GM23338 (cell line): ENCODE measurements at regions not wholly inside any gene's neighbourhood (a gene's known extent, or its start where the extent isn't known, plus 50 kb on each side); places are given as distances from the start of the nearest gene placed in this dataset.

Experiments used
- ATAC-seq: fragments of 200-7000 bp; cut with Tn5 transposase; 3 replicates; pipeline ENCODE4 v1.9.1; 2020
- DNase-seq: peaks from one replicate; pipeline ENCODE4 v3.0.0-alpha.2; 2015; ENCODE audit warnings: low spot score
- H2AFZ ChIP-seq: fragments of 200-600 bp; sonication (generic); 2 replicates; pipeline ENCODE4 v1.8.0; 2016; ENCODE audit warnings: antibody characterized with exemption, mild to moderate bottlenecking, moderate library complexity
- H3F3A ChIP-seq: fragments of 200-600 bp; sonication (generic); replicated peaks from 2 replicates; pipeline ENCODE4 v1.8.0; 2017; ENCODE audit warnings: antibody characterized with exemption, mixed run types, low read depth
- H3K27ac ChIP-seq: fragments of 200-600 bp; sonication (generic); 2 replicates; pipeline ENCODE4 v1.6.1; 2016; ENCODE audit warnings: low read depth
- H3K27me3 ChIP-seq: fragments of 200-600 bp; sonication (generic); 2 replicates; pipeline ENCODE4 v1.8.0; 2016; ENCODE audit warnings: mild to moderate bottlenecking, mixed run types, moderate library complexity; ENCODE audit not compliant: insufficient read depth
- H3K36me3 ChIP-seq: fragments of 200-600 bp; sonication (generic); 2 replicates; pipeline ENCODE4 v1.8.0; 2016; ENCODE audit warnings: mild to moderate bottlenecking; ENCODE audit not compliant: insufficient read depth
- H3K4me1 ChIP-seq: fragments of 200-600 bp; sonication (generic); 2 replicates; pipeline ENCODE4 v1.8.0; 2016; ENCODE audit warnings: mild to moderate bottlenecking, moderate library complexity; ENCODE audit not compliant: insufficient read depth
- H3K4me2 ChIP-seq: fragments of 200-600 bp; sonication (generic); 2 replicates; pipeline ENCODE4 v1.7.1; 2017; ENCODE audit warnings: mixed run types
- H3K4me3 ChIP-seq: fragments of 200-600 bp; sonication (generic); 2 replicates; pipeline ENCODE4 v1.6.1; 2016; ENCODE audit warnings: mixed run types
- H3K79me2 ChIP-seq: fragments of 200-600 bp; sonication (generic); replicated peaks from 2 replicates; pipeline ENCODE4 v1.8.0; 2017; ENCODE audit warnings: mild to moderate bottlenecking; ENCODE audit not compliant: insufficient read depth
- H3K9me2 ChIP-seq: fragments of 200-600 bp; sonication (generic); 2 replicates; pipeline ENCODE4 v1.8.0; 2017; ENCODE audit not compliant: insufficient read depth
- H4K20me1 ChIP-seq: fragments of 200-600 bp; sonication (generic); replicated peaks from 2 replicates; pipeline ENCODE4 v1.8.0; 2017; ENCODE audit warnings: mild to moderate bottlenecking; ENCODE audit not compliant: insufficient read depth
- H3K27ac Mint-ChIP-seq: 2 replicates; pipeline ENCODE4 v1.8.0; 2020; ENCODE audit warnings: inconsistent platforms, mild to moderate bottlenecking, moderate library complexity, mixed read lengths
- H3K27me3 Mint-ChIP-seq: 3 replicates; pipeline ENCODE4 v1.8.0; 2022; ENCODE audit warnings: low read depth, mild to moderate bottlenecking, moderate library complexity, mixed read lengths, inconsistent platforms; ENCODE audit not compliant: insufficient read depth, poor library complexity
- H3K36me3 Mint-ChIP-seq: 3 replicates; pipeline ENCODE4 v1.8.0; 2021; ENCODE audit warnings: low read depth, mild to moderate bottlenecking, inconsistent platforms, moderate library complexity, mixed read lengths
- H3K4me1 Mint-ChIP-seq: 3 replicates; pipeline ENCODE4 v1.8.0; 2020; ENCODE audit warnings: mild to moderate bottlenecking, inconsistent platforms, mixed read lengths
- H3K4me3 Mint-ChIP-seq: 3 replicates; pipeline ENCODE4 v1.8.0; 2021; ENCODE audit warnings: moderate library complexity, mild to moderate bottlenecking, inconsistent platforms, mixed read lengths
- H3K9me3 Mint-ChIP-seq: 3 replicates; pipeline ENCODE4 v1.8.0; 2020; ENCODE audit warnings: moderate library complexity, mild to moderate bottlenecking, inconsistent platforms, mixed read lengths
- CREB1 ChIP-seq: fragments of 250-450 bp; sonication (Bioruptor Pico); IDR thresholded peaks from 2 replicates; pipeline ENCODE4 v1.5.0; 2020; ENCODE audit warnings: low read depth, mild to moderate bottlenecking, moderate library complexity
- CTCF ChIP-seq, 2 experiments: fragments of 200-600 bp in 1 of 2; sonication (generic) in 1 of 2; conservative IDR thresholded peaks; 2 replicates each; pipeline versions ENCODE4 v1.5.1 to v1.6.1; 2016 to 2017; ENCODE audit warnings: antibody characterized with exemption in 2 of 2, low read depth in 2 of 2, mild to moderate bottlenecking in 2 of 2, moderate library complexity in 1 of 2
- ETS1 ChIP-seq: IDR thresholded peaks from 2 replicates; pipeline ENCODE4 v1.6.1; 2016; ENCODE audit warnings: antibody characterized with exemption
- EZH2 ChIP-seq: fragments of 200-600 bp; sonication (generic); IDR thresholded peaks from one replicate; pipeline ENCODE4 v1.8.0; 2017; ENCODE audit warnings: antibody characterized with exemption, mild to moderate bottlenecking, low read depth; ENCODE audit not compliant: unreplicated experiment
- EZH2phosphoT487 ChIP-seq: fragments of 200-600 bp; sonication (generic); IDR thresholded peaks from one replicate; pipeline ENCODE4 v1.8.1; 2018; ENCODE audit warnings: antibody characterized with exemption; ENCODE audit not compliant: unreplicated experiment
- JUNB ChIP-seq: IDR thresholded peaks from one replicate; pipeline ENCODE4 v1.6.1; 2016; ENCODE audit warnings: antibody characterized with exemption; ENCODE audit not compliant: unreplicated experiment
- NANOG ChIP-seq: IDR thresholded peaks from 2 replicates; pipeline ENCODE4 v1.6.1; 2016; ENCODE audit warnings: antibody characterized with exemption, borderline replicate concordance
- POLR2AphosphoS5 ChIP-seq: IDR thresholded peaks from 2 replicates; pipeline ENCODE4 v1.6.1; 2016; ENCODE audit warnings: antibody characterized with exemption, low read depth
- REST ChIP-seq: IDR thresholded peaks from one replicate; pipeline ENCODE4 v1.6.1; 2018; ENCODE audit warnings: antibody characterized with exemption; ENCODE audit not compliant: unreplicated experiment
- STAT1 ChIP-seq: IDR thresholded peaks from one replicate; pipeline ENCODE4 v1.6.1; 2016; ENCODE audit warnings: antibody characterized with exemption; ENCODE audit not compliant: unreplicated experiment
- ZNF114 ChIP-seq: fragments of 250-450 bp; sonication (Bioruptor Pico); IDR thresholded peaks from 2 replicates; pipeline ENCODE4 v1.5.0; 2020; ENCODE audit warnings: mild to moderate bottlenecking, moderate library complexity
- ZNF331 ChIP-seq: fragments of 250-450 bp; sonication (Bioruptor Pico); IDR thresholded peaks from 2 replicates; pipeline ENCODE4 v1.5.0; 2020; ENCODE audit warnings: low read depth, mild to moderate bottlenecking, moderate library complexity
- ZNF462 ChIP-seq: fragments of 250-450 bp; sonication (Bioruptor Pico); IDR thresholded peaks from 2 replicates; pipeline ENCODE4 v1.5.0; 2020; ENCODE audit warnings: mild to moderate bottlenecking, moderate library complexity

GRCh38 chr5:35374584-35374983, 144.3 kb upstream of the PRLR start:
- TF ChIP-seq REST, result no peak
- TF ChIP-seq ZNF462, result no peak
- TF ChIP-seq CTCF (conservative IDR thresholded peaks at IDR 0.05; ENCODE audit: low read depth in 2 of 2), result no peak
- no peak for TF ChIP-seq ZNF331
- TF ChIP-seq STAT1, result no peak
- no peak for TF ChIP-seq ETS1
- no peak for TF ChIP-seq EZH2
- TF ChIP-seq NANOG, result no peak
- TF ChIP-seq ZNF114 (CRISPR knock-in tag), result no peak
- TF ChIP-seq POLR2AphosphoS5, result no peak
- no peak for TF ChIP-seq CREB1 (CRISPR knock-in tag)
- no peak for TF ChIP-seq JUNB
- TF ChIP-seq EZH2phosphoT487, result no peak
- H3K27ac ChIP-seq, result no peak overlapping the region

More at GRCh38 chr5:35374584-35374983, 144.3 kb upstream of the PRLR start:
- Histone ChIP-seq H3K4me1 (no peaks in the 10 kb centered on the region), H3K79me2 (no peaks in the 10 kb centered on the region), H3K4me2 (no peak overlapping the region), H3K36me3 (no peaks in the 10 kb centered on the region), H4K20me1 (no peaks in the 10 kb centered on the region), H3K27me3 (no peaks in the 10 kb centered on the region), H2AFZ (no peak overlapping the region), H3K9me2 (no peaks in the 10 kb centered on the region), H3F3A (no peaks in the 10 kb centered on the region), H3K4me3 (no peak overlapping the region)
- ATAC-seq (no peak), DNase-seq (no peak)
- no peaks in the 10 kb centered on the region for H3K36me3 Mint-ChIP-seq
- no peak overlapping the region for H3K27ac Mint-ChIP-seq
- peaks cover 5% of the 10 kb centered on the region; the same call in 2 of the 3 replicates for H3K4me1 Mint-ChIP-seq
- H3K9me3 Mint-ChIP-seq, result no peaks in the 10 kb centered on the region
- no peaks in the 10 kb centered on the region for H3K27me3 Mint-ChIP-seq
- no peak overlapping the region for H3K4me3 Mint-ChIP-seq
